HCT116 (cell line): ENCODE measurements at regions not wholly inside any gene's neighbourhood (a gene's known extent, or its start where the extent isn't known, plus 50 kb on each side); places are given as distances from the start of the nearest gene placed in this dataset.

Experiments
- ATAC-seq: fragments of 200-7000 bp; cut with Tn5 transposase; 2 replicates; pipeline ENCODE4 v1.9.1; 2020; ENCODE audit warnings: mild to moderate bottlenecking, moderate library complexity
- BruUV-seq: library from RNA; stranded (reverse); fragments of 400-500 nt; replicated peaks from 2 replicates; lab custom pipeline; 2021; lab: Mats Ljungman, UMichigan
- CTCF ChIA-PET: fragments of 300-600 bp; sonication (Branson Sonifier 250); formaldehyde crosslinking; loops from one replicate; lab custom pipeline; 2021; ENCODE audit warnings: antibody characterized with exemption; lab: Charles Lee
- POLR2A ChIA-PET: fragments of 300-600, 350-600 bp; sonication (Branson Sonifier 250); formaldehyde crosslinking; loops from one replicate; lab custom pipeline; 2021; ENCODE audit warnings: antibody characterized with exemption; lab: Charles Lee
- RAD21 ChIA-PET, 2 experiments: fragments of 300-600 bp; sonication (Branson Sonifier 250); formaldehyde crosslinking; loops; one replicate each; lab custom pipeline; 2023; ENCODE audit warnings: low total read pairs in 2 of 2; ENCODE audit not compliant: uncharacterized antibody in 2 of 2, unreplicated experiment in 2 of 2, low non-redundant PET in 1 of 2; lab: Charles Lee
- DNase-seq: peaks from one replicate; pipeline ENCODE4 v3.0.0-alpha.2; 2010; ENCODE audit warnings: low read depth, low spot score
- H2AFZ ChIP-seq: fragments of 200-600 bp; shearing (Covaris generic), sonication (generic); 2 replicates; pipeline ENCODE4 v1.6.1; 2017; ENCODE audit warnings: low read depth, mixed run types, mixed read lengths, antibody characterized with exemption, low read length; ENCODE audit not compliant: poor library complexity, severe bottlenecking
- H3K27ac ChIP-seq: 2 replicates; pipeline ENCODE4 v1.5.1; 2012; ENCODE audit warnings: low read depth, low read length
- H3K27me3 ChIP-seq: fragments of 200-600 bp; sonication (generic); 2 replicates; pipeline ENCODE4 v1.6.1; 2016; ENCODE audit warnings: mixed run types, low read length, mixed read lengths; ENCODE audit not compliant: insufficient read depth
- H3K36me3 ChIP-seq, 2 experiments: fragments of 200-500 bp in 1 of 2; fragments of 200-600 bp in 1 of 2; sonication (Bioruptor generic) in 1 of 2; sonication (generic) in 1 of 2; 2 replicates each; pipeline versions ENCODE4 v1.5.1 to v1.6.1; 2014 to 2016; ENCODE audit warnings: low read length in 2 of 2, inconsistent platforms in 1 of 2, mixed read lengths in 1 of 2, mixed run types in 1 of 2; ENCODE audit not compliant: insufficient read depth in 2 of 2, control insufficient read depth in 1 of 2
- H3K4me1 ChIP-seq, 2 experiments: fragments of 200-600 bp in 1 of 2; sonication (generic) in 1 of 2; 2 replicates each; pipeline versions ENCODE4 v1.5.1 to v1.6.1; 2012 to 2017; ENCODE audit warnings: low read length in 2 of 2, inconsistent platforms in 1 of 2, mild to moderate bottlenecking in 1 of 2, mixed read lengths in 1 of 2, mixed run types in 1 of 2, moderate library complexity in 1 of 2; ENCODE audit not compliant: insufficient read depth in 2 of 2, control insufficient read depth in 1 of 2
- H3K4me2 ChIP-seq: fragments of 200-600 bp; sonication (generic); 2 replicates; pipeline ENCODE4 v1.6.1; 2017; ENCODE audit warnings: mixed run types, low read length, mixed read lengths
- H3K4me3 ChIP-seq, 2 experiments: fragments of 200-600 bp in 1 of 2; sonication (generic) in 1 of 2; replicated peaks in 1 of 2; 2 replicates each; pipeline ENCODE4 v1.5.1; 2011 to 2016; ENCODE audit warnings: low read length in 2 of 2, control low read depth in 1 of 2, low read depth in 1 of 2, mild to moderate bottlenecking in 1 of 2, mixed read lengths in 1 of 2, mixed run types in 1 of 2
- H3K79me2 ChIP-seq: fragments of 200-600 bp; sonication (generic); 2 replicates; pipeline ENCODE4 v1.6.1; 2017; ENCODE audit warnings: mild to moderate bottlenecking, mixed run types, low read length, moderate library complexity, mixed read lengths; ENCODE audit not compliant: insufficient read depth
- H3K9ac ChIP-seq: fragments of 200-600 bp; sonication (generic); 2 replicates; pipeline ENCODE4 v1.6.1; 2016; ENCODE audit warnings: low read length, mixed read lengths
- H3K9me2 ChIP-seq: fragments of 200-600 bp; sonication (generic), shearing (Covaris generic); 2 replicates; pipeline ENCODE4 v1.6.1; 2017; ENCODE audit warnings: mixed run types, mild to moderate bottlenecking, moderate library complexity; ENCODE audit not compliant: insufficient read depth
- H3K9me3 ChIP-seq, 2 experiments: fragments of 200-500 bp in 1 of 2; fragments of 200-600 bp in 1 of 2; sonication (Bioruptor generic) in 1 of 2; sonication (generic) in 1 of 2; 2 replicates each; pipeline ENCODE4 v1.6.1; 2014 to 2017; ENCODE audit warnings: low read length in 2 of 2, mixed read lengths in 2 of 2, inconsistent platforms in 1 of 2, low read depth in 1 of 2, mild to moderate bottlenecking in 1 of 2, mixed run types in 1 of 2, moderate library complexity in 1 of 2; ENCODE audit not compliant: control insufficient read depth in 1 of 2, insufficient read depth in 1 of 2
- H4K20me1 ChIP-seq: fragments of 200-600 bp; sonication (generic), shearing (Covaris generic); 2 replicates; pipeline ENCODE4 v1.6.1; 2017; ENCODE audit warnings: mixed run types, mild to moderate bottlenecking, moderate library complexity; ENCODE audit not compliant: insufficient read depth
- ATF3 ChIP-seq: IDR thresholded peaks from 2 replicates; pipeline ENCODE4 v1.6.1; 2012
- CBX3 ChIP-seq: IDR thresholded peaks from 2 replicates; pipeline ENCODE4 v1.6.1; 2012; ENCODE audit warnings: low read depth
- CTCF ChIP-seq, 3 experiments: fragments of 200-600 bp in 1 of 3; sonication (generic) in 1 of 3; IDR thresholded peaks in 2 of 3; conservative IDR thresholded peaks in 1 of 3; 2 replicates each; pipeline ENCODE4 v1.5.1; 2012 to 2017; ENCODE audit warnings: low read depth in 2 of 3, low read length in 2 of 3, antibody characterized with exemption in 1 of 3, borderline replicate concordance in 1 of 3, control low read depth in 1 of 3, mild to moderate bottlenecking in 1 of 3, mixed read lengths in 1 of 3, mixed run types in 1 of 3, moderate library complexity in 1 of 3; ENCODE audit not compliant: insufficient read depth in 1 of 3
- EGR1 ChIP-seq: IDR thresholded peaks from 2 replicates; pipeline ENCODE4 v1.6.1; 2012; ENCODE audit warnings: low read depth
- ELF1 ChIP-seq: IDR thresholded peaks from 2 replicates; pipeline ENCODE4 v1.6.1; 2012; ENCODE audit warnings: low read depth, borderline replicate concordance
- EZH2 ChIP-seq: fragments of 200-600 bp; sonication (generic); IDR thresholded peaks from 2 replicates; pipeline ENCODE4 v1.6.1; 2017; ENCODE audit warnings: antibody characterized with exemption, mixed run types
- EZH2phosphoT487 ChIP-seq: fragments of 200-600 bp; IDR thresholded peaks from 2 replicates; pipeline ENCODE4 v1.6.1; 2018; ENCODE audit warnings: antibody characterized with exemption, borderline replicate concordance
- JUND ChIP-seq: IDR thresholded peaks from 2 replicates; pipeline ENCODE4 v1.6.1; 2012
- MAX ChIP-seq: IDR thresholded peaks from 2 replicates; pipeline ENCODE4 v1.6.1; 2012
- POLR2A ChIP-seq: IDR thresholded peaks from 2 replicates; pipeline ENCODE4 v1.7.0; 2011; ENCODE audit warnings: borderline replicate concordance; ENCODE audit not compliant: insufficient read depth, insufficient read length; ENCODE audit errors: extremely low read depth
- POLR2AphosphoS5 ChIP-seq: IDR thresholded peaks from 2 replicates; pipeline ENCODE4 v1.6.1; 2011; ENCODE audit warnings: mild to moderate bottlenecking, low read depth, low read length, moderate library complexity
- RAD21 ChIP-seq: IDR thresholded peaks from 2 replicates; pipeline ENCODE4 v1.6.1; 2012; ENCODE audit warnings: low read depth, mild to moderate bottlenecking
- REST ChIP-seq: IDR thresholded peaks from 2 replicates; pipeline ENCODE4 v1.6.1; 2012; ENCODE audit warnings: low read depth
- SP1 ChIP-seq: IDR thresholded peaks from 2 replicates; pipeline ENCODE4 v1.6.1; 2012; ENCODE audit warnings: low read depth
- SRF ChIP-seq: IDR thresholded peaks from 2 replicates; pipeline ENCODE4 v1.6.1; 2012; ENCODE audit warnings: low read depth
- TCF7L2 ChIP-seq: IDR thresholded peaks from 2 replicates; pipeline ENCODE4 v1.7.0; 2011; ENCODE audit warnings: borderline replicate concordance, inconsistent platforms; ENCODE audit not compliant: insufficient read depth, insufficient read length; ENCODE audit errors: extremely low read depth
- ZBTB33 ChIP-seq: IDR thresholded peaks from 2 replicates; pipeline ENCODE4 v1.6.1; 2011; ENCODE audit warnings: mild to moderate bottlenecking, low read length, moderate library complexity; ENCODE audit not compliant: insufficient replicate concordance; ENCODE audit errors: extremely low read depth
- ZFX ChIP-seq: fragments of 450-650 bp; IDR thresholded peaks from 2 replicates; pipeline ENCODE4 v1.6.1; 2017
- intact Hi-C: fragments of 100-400 bp; cut with micrococcal nuclease; formaldehyde crosslinking; loops from 2 replicates; pipeline ENCODE4 v1.10.0; 2022

GRCh38 chr2:128548461-128548891 lies 229.8 kb upstream of the HS6ST1 start:
- no TSS peak for BruUV-seq
- ChIA-PET RAD21 (no interaction called here), CTCF (no interaction called here), POLR2A (no interaction called here)
- Histone ChIP-seq H3K9me3 (no peaks in the 10 kb centered on the region), H3K4me1 (no peaks in the 10 kb centered on the region), H3K27ac (no peak overlapping the region), H3K36me3 (no peaks in the 10 kb centered on the region), H4K20me1 (no peaks in the 10 kb centered on the region), H3K79me2 (no peaks in the 10 kb centered on the region), H3K9ac (no peak overlapping the region), H3K4me2 (no peak overlapping the region), H3K27me3 (no peaks in the 10 kb centered on the region), H3K4me3 (no peak overlapping the region), H2AFZ (no peak overlapping the region), H3K9me2 (no peaks in the 10 kb centered on the region)
- intact Hi-C loops, result no loop called here
- no peak for TF ChIP-seq SRF
- no peak for TF ChIP-seq RAD21
- no peak for TF ChIP-seq JUND
- TF ChIP-seq ATF3, result no peak
- no peak for TF ChIP-seq CTCF (IDR thresholded peaks at IDR 0.05 in 2 of 3, conservative IDR thresholded peaks at IDR 0.05 in 1 of 3; ENCODE audit: borderline replicate concordance in 1 of 3, insufficient read depth in 1 of 3, low read depth in 2 of 3, low read length in 2 of 3)
- no peak for TF ChIP-seq REST
- no peak for TF ChIP-seq CBX3
- no peak for TF ChIP-seq MAX
- no peak for TF ChIP-seq EGR1
- TF ChIP-seq ZBTB33, result no peak
- no peak for TF ChIP-seq POLR2A
- TF ChIP-seq ELF1, result no peak
- no peak for TF ChIP-seq POLR2AphosphoS5
- no peak for TF ChIP-seq ZFX
- no peak for TF ChIP-seq EZH2phosphoT487
- TF ChIP-seq EZH2, result no peak
- TF ChIP-seq SP1, result no peak
- TF ChIP-seq TCF7L2, result no peak
- DNase-seq (no peak), ATAC-seq (no peak)
